IPS-11a (cell line): ENCODE measurements at regions not wholly inside any gene's neighbourhood (a gene's known extent, or its start where the extent isn't known, plus 50 kb on each side); places are given as distances from the start of the nearest gene placed in this dataset.
"Not testable (repeated sequence)": the region's sequence is repeated elsewhere in the genome, so short reads cannot be mapped to it uniquely, and the experiment has no call there.

Experiments used
- H3K4me3 ChIP-seq: one replicate; pipeline ENCODE4 v1.5.1; 2013; ENCODE audit warnings: low read depth, low read length, control low read depth

DNA sequence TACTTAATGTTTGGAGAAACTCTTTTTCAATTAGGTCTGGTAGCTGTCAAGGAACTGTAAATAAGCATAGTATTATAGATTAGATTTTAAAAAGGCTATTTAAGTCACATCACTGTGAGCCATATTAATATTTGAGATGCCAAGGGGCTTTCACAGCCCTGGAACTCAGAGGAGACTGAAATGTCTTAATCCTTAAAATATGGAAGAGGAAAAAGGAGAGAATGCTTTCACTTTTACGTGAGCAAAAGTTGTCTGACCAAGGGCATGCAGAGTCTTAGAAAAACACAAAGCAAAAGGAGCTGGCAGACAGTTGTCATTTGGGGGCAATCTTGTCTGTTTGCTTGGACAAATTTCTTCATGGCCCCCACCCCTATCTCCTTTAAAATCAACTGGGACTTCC lies 253.2 kb upstream of the IGFBP7 start:
- no peak overlapping the region for H3K4me3 ChIP-seq

DNA sequence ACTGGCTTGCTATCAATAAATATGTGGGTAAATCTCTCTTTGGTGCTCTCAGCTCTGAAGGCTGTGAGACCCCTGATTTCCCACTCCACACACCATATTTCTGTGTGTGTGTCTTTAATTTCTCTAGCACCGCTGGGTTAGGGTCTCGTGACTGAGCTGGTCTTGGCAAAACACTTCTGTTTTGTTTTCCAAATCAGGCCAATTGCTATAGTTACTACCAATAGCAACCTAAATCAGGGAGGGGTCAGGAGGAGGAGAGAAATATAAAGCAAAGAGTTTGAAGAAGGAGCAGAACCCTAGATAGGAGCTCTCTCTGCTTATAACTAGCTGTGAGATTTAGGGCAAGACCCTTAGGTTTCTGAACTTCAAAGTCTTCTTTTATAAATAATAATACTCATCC lies 250.5 kb upstream of the IGFBP7 start:
- H3K4me3 ChIP-seq: no peak overlapping the region

DNA sequence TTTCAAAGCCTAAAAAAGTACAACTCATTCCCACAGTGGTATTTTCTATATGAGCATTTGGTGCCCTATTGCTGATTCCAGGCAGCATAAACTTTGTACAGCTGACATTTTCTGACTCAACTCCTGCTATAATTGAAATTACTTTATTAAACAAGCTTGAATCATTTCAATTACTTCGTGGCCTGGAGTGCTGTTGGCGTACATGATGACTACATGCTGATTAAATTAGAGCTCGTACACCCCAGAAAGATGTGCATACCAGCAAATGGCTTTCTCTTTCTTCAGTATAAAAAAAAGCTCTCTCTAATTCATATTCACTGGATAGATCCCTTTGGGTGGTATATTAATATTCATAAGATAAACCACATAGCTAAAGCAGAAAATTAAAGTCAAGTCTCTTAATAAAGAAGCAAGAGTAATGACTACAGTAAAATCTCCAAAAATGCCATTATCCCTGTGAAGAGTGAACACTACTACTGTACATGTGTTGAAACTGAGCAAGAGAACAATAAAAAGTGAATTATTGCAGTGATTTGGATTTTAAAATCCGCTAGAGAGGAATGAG lies 245.0 kb upstream of the IGFBP7 start:
- H3K4me3 ChIP-seq: no peak overlapping the region

DNA sequence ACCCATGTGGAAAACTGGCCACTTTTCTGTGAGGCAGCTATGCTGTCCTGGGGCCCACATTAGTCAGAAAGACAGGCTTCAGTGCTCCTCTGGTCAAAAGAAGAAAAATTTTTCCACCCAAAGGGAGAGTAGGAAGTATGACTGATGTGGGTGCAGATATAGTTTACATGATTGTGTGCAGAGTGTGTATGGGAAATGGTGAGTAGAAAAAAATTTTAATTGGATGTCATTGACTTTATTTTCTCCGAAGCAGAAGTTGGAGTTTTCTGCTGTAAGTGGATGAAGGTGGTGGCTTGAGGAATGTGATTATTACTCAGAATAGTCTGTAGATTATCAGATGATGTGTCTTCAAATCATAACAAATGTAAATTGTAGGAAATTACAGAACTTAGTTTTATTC lies 241.5 kb upstream of the IGFBP7 start:
- no peak overlapping the region for H3K4me3 ChIP-seq

DNA sequence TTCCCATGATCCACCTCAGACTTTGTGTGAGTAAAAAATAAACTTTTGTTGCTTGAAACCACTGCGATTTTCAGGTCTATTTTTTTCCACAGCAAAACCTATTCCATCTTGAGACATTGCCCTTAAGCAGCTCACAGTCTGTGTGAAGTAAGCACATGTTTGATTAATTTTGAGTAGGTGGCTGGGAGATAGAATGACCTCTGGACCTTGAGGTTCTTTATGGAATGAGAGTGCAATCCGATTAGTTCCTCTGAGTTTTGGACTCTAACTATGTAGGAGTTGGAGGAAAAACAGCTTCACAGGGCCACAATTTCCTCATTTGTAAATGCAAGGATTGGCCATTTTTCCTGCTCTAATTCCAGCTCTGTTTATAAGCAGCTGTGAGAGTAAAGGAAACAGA lies 234.1 kb upstream of the IGFBP7 start:
- H3K4me3 ChIP-seq: no peak overlapping the region

DNA sequence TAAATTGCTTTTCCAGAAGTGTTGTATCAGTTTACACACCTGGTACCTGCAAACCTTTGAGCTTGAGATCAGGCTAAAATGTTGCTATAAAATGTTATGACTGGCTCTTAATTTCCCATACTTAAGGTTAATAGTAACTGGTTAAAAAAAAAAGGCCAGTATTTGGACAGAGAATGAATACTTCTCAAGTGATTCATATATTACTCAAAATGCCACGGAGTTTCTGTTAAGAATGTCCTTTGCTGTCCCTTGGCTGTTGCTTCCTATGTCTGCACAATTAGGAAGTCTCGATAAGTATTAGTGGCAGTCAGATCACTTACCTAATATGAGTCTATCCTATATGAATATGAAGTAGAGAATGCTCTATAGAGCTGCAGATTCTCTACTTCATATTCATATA lies 232.2 kb upstream of the IGFBP7 start:
- H3K4me3 ChIP-seq: no peak overlapping the region

DNA sequence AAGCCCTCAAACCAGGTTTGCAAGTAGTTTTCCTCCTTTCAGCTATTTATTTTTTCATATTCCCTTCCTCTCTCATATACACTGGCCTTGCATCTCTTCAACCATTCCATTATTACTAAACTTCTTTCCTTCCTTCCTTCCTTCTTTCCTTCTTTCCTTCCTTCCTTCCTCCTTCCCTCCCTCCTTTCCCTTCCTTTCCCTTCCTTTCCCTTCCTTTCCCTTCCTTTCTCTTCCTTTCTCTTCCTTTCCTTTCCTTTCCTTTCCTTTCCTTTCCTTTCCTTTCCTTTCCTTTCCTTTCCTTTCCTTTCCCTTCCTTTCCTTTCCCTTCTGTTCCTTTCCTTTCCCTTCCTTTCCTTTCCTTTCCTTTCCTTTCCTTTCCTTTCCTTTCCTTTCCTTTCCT lies 228.7 kb upstream of the IGFBP7 start:
- not testable (repeated sequence) for H3K4me3 ChIP-seq

DNA sequence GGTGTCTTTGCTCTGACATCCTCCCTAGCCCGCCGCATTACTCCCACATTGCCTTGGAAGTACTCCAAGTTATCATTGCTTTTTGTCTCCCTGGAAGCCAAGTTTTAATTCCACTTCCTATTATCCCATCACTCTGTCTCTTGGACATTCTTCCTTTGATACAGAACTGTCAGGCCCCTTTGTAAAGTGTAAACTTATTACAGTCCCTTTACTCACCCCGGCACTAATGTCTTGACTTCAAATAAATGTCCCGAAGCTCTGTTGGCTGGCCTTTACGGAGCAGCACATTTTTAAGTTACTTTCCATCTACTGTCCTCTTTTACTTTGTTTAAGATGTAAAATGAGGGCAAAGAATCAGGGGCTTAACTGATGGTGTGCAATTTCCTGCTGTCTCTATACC lies 223.5 kb upstream of the IGFBP7 start:
- no peak overlapping the region for H3K4me3 ChIP-seq

DNA sequence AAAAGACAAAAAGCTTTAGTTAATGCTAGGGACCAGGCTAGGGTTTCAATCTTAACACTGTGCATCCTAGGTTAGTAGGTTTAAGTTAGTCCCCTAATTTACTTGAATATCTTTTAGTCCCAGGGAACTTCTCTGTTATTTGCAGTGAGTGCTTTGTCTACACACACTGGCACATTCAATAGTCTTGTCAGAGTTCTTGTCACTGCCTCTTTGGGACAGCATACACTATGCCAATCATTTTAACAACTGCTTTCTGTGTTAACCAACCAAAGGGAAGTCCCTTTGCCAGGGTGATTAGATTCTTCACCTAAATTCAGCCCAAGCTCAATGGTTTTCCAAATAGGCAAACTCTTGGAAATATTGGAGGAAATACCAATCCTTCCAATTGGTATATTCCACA lies 221.8 kb upstream of the IGFBP7 start:
- no peak overlapping the region for H3K4me3 ChIP-seq

DNA sequence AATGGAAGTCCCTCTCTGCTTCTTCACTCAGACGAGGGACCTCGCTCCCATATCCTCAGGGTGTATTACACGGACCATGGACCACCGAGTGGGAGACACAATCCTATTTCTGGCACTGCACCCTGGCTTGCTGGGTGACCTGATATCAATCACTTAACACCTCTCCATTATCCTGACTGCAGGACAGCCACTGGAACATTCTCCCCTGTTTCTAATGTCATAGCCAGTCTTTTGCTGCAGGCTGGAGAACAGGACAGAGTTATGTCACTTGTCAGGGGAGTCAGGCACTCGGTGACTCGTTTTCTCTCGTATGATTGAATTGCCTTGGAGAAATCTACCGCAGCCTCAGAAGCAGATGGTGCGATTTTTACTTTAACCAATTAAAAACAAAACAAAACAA lies 219.1 kb upstream of the IGFBP7 start:
- no peak overlapping the region for H3K4me3 ChIP-seq

DNA sequence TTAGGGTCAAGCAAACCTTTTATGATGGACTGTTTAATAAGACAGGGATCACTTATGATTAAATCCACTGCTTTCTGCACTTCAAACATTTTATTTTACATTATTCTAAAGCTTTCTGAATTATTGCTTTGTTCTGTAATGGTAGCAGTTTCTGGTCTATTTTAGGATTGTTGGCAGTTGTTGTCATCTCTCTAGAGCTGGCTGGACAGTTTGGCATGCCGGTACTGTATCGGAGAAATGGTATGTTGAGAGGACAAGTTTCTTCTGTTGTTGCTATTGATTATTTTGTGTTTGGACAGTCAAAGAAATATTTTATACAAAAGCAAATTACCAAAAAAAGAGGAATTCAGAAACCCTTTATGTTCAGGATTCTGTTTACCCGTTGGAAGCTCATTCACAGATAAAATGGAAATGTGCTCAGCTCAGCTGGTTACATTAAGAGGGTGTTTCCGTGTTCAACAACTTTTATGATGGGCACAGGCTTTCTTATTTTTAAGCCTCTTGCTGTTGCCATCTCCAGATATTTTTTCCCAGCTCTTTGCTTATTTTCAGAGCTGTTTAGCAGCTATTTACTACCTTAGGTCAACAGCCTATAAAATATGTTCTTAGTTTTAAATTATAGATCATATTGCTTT lies 214.6 kb upstream of the IGFBP7 start:
- H3K4me3 ChIP-seq: no peak overlapping the region

DNA sequence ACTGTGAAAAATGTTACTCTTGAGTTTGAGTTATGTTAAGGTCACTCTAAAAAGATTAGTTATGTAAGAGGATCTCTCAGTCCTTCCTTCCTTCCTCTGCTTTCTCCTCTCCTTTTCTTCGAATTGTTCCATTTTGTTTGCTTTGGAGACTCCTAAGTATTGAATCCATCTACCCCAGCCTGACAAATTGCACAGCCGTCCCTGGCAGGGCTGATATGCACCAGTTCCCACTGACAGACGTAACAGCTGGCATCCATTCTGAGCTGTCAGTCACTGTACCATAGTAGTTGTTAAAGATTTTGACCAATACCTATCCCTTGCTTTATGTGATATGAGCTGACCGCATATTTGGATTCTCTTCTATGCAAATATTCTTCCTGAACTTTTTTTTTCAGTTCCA lies 210.7 kb upstream of the IGFBP7 start:
- H3K4me3 ChIP-seq: no peak overlapping the region

DNA sequence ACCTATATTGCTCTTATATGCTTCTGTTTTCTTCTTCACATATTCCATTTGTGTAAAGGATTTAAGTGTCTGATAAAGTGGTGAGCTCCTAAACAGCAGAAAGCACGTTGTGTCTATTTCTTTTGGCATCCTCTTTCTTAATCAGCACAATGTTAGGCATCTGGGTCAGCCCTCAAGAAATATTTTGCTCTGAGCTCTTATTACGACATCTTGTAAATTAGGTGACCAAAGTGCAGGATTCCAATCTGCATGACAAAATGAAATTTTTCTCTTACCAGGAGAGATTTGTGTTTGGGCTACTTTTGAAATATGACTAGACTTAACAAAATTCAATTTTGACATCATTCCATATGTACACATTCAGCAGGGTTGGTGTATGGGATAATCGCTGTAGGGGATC lies 210.0 kb upstream of the IGFBP7 start:
- H3K4me3 ChIP-seq: no peak overlapping the region

DNA sequence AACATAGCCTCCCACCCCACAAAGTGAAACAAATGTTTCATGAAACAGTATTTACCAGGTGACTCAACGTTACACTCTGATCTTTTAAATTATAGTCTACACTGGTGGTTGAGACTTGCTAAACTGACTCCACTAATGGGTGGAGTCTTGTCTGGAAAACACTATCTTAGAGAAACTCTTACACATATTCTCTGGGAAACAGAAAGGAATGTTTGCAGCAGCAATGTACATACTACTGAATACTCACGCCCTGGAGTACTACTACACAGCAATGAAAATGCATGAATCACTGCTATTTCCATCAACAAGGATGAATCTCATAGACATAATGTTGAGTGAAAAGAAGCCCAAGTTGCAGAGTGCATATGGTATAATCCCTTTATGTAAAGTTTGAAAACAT lies 208.5 kb upstream of the IGFBP7 start:
- H3K4me3 ChIP-seq: no peak overlapping the region

DNA sequence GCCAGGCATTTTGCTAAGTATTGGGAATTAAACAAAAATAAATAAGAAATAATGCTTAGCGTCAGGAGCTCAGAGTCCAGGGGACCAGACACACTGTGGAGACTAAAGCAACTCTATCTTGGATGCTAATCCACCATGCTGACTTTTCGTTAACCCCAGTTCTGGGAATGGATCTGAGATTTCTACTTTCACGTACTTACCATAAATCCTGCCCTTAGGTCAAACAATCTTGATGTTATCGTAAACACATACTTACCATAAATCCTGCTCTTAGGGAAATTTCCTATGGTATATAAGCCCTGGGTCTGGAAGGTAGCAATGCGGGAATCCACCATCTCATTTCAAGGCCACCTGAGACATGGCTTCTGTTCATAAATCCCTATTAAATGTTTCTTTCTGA lies 204.5 kb upstream of the IGFBP7 start:
- H3K4me3 ChIP-seq: no peak overlapping the region

DNA sequence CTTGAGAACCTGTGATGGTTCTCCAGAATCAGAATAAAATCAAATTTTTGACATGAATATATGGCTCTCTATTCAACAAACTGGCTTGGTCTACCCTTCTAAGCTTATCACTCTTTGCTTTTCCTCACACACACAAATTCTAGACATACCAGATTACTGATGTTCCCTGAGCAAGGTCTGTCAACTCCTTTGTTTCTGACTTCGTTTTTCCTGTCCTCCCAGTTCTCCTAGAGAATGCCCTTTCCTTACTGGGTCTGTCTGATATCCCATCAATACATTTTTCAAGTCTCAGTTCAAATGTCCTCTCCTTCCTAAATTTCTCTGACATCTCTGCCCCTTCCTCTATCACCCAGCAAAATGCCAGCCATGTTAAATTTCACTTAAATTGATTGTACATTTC lies 202.1 kb upstream of the IGFBP7 start:
- H3K4me3 ChIP-seq: no peak overlapping the region

DNA sequence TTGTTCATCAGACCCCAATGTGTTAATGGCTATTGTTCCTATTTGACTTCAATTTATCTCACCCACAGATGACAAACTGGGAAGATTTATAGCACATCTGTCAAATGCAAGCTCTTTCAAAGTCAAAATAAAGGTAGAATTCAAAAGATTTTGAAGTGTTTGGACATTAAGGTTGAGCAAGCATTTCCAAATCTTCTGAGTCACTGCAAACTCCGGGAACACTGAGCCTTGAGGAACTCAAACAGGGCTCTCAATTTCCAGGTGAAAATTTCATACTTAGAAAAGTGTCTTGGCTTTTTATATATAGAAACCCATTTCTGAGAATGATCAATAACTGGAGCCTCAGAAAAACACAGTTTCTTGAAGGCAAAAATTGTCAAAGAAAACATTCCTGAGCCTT lies 199.5 kb upstream of the IGFBP7 start:
- no peak overlapping the region for H3K4me3 ChIP-seq

DNA sequence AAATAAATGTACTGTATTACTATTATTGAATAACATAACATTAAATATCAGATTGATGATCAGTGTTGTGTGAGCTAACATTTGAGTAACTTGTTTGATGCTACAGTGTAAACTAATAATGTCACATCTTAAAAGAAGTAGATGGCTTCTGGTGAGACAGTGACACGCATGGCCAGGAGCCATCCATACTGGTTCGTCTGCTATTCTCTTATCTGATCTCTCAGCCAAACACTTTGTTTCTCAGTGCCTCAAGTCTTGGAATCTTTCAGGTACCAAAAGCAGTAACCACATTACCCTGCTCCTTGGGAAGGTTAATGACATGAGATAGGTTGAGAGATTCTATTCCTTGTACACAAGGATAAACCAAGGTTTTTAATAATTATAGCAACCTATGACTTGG lies 198.1 kb upstream of the IGFBP7 start:
- H3K4me3 ChIP-seq: no peak overlapping the region

DNA sequence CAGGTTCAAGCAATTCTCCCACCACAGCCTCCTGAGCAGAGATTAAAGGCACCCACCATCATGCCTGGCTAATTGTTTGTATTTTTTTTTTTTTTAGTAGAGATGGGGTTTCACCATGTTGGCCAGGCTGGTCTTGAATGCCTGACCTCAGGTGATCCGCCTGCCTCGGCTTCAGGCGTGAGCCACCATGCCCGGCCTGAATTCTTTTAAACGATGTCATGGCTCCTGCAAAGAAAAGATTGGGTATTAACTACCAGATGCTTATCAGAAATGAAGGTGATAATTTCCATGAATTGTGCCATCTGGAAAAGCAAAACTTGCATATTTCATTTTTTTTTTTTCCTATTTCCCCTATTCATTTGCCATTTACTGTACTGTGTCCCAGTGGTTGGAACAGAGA lies 195.7 kb upstream of the IGFBP7 start:
- H3K4me3 ChIP-seq: no peak overlapping the region

DNA sequence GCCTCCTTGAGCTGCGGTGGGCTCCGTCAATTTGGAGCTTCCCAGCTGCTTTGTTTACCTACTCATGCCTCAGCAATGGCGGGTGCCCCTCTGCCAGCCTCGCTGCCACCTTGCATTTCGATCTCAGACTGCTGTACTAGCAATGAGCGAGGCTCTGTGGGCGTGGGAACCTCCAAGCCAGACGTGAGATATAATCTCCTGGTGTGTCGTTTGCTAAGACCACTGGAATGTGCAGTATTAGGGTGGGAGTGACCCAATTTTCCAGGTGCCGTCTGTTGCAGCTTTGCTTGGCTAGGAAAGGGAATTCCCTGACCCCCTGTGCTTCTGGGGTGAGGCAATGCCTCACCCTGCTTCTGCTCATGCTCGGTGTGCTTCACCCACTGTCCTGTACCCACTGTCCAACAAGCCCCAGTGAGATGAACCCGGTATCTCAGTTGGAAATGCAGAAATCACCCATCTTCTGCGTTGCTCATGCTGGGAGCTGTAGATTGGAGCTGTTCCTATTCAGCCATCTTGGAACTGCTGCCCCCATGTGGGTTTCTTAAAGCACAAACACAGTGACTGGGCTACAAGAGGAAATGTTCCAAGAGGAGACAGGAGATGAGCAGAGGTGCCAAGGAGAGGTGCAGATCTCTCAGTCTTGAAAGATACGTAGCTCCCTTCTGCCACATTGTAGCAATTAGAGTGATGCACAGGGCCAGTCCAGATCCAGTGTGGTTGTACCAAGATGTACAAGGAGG lies 193.0 kb upstream of the IGFBP7 start:
- H3K4me3 ChIP-seq: no peak overlapping the region

DNA sequence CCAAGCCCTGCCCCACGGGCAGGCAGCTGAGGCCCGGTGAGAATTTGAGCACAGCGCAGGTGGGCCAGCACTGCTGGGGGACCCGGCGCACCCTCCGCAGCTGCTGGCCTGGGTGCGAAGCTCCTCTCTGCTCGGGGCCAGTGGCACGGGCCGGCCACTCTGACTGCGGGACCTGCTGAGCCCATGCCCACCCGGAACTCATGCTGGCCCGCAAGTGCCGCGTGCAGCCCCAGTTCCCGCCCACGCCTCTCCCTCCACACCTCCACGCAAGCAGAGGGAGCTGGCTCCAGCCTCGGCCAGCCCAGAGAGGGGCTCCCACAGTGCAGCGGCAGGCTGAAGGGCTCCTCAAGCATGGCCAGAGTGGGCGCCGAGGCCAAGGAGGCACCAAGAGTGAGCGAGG lies 190.1 kb upstream of the IGFBP7 start:
- not testable (repeated sequence) for H3K4me3 ChIP-seq

DNA sequence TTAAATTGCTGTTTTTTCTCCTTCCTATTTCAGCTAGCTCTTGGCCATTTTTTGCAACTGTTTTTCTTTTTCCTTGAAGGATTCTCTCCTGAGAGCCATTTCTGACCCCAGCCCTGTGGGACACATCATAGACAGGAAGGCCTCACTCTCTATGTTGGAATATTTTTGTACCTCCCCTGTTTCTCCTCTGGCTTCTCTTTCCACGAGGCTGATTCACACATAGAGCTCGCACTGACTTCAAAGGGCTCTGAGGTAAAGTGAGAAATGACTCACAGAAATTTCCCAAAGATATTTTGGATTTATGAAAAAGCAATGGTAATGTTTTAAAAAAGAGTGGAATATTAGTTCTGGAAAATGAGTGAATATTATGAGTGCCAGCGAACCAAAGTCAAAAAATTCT lies 181.7 kb upstream of the IGFBP7 start:
- H3K4me3 ChIP-seq: no peak overlapping the region
